Astrocyte of the hippocampus (primary cell): ENCODE measurements at regions not wholly inside any gene's neighbourhood (a gene's known extent, or its start where the extent isn't known, plus 50 kb on each side); places are given as distances from the start of the nearest gene placed in this dataset.

Source experiments
- DNase-seq: peaks from one replicate; pipeline ENCODE4 v3.0.0; 2011; ENCODE audit warnings: low read depth, low spot score

- DNase-seq: peak; percentile 52
Measured at GRCh38 chr18:25648716-25649260, 296.8 kb upstream of the ZNF521 start.

GRCh38 chr18:25647404-25647803, 295.4 kb upstream of the ZNF521 start:
- no peak for DNase-seq

DNA sequence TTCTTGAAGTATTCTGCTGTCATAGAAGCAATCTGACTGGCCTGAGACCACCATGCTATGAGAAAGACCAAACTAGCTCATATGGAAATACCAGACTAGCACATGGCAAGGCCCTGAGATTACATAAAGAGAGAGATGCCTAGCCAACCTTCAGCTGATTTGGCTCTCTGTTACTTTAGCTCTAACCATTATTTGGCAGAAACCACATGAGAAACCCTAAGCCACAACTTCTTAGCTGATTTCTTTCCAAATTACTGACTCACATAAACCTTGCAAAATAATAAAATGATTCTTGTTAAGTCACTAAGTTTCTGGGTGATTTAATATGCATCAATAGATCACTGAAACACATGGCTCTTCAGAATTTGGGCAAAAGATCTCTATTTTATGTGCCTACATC, 295.0 kb upstream of the ZNF521 start:
- DNase-seq: peak; percentile 64

- DNase-seq: no peak
Measured at GRCh38 chr18:25639596-25639995, 287.6 kb upstream of the ZNF521 start.

DNA sequence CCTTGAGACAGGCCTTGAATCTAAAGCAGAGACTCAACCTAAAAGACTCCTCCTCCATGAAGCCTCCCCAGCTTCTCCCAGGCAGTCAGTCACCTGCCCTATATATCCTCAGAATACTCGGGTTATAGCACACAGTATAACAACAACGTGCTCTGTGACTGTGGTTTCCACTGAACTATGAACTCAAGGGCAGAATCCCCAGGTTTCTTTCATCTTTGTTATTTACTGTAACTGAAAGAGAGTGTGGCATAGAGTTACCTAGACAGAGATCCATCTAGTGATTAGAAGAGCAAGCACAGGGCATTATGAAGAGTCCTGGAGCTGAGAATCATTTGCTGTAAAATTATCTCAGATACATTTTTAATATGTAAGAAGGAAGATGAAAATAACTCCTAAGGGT, 281.6 kb upstream of the ZNF521 start:
- DNase-seq: no peak

DNA sequence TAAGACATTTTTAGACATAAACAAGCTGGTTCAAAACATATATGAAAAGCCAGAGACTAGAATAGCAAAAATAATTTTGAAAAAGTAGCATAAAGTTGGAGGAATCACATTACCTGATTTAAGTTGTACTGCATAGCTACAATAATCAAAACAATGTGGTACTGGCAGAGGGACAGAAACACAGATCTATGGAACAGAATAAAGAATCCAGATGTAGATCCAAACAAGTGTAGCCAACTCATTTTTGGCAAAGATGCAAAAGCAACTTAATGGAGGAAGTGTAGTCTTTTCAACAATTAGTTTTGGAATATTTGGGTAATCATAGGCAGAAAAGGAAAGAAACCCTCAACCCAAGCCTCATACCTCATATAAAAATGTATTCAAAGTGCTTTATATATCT, 278.7 kb upstream of the ZNF521 start:
- DNase-seq: no peak

- DNase-seq: no peak
Measured at GRCh38 chr18:25621682-25622081, 269.7 kb upstream of the ZNF521 start.

DNA sequence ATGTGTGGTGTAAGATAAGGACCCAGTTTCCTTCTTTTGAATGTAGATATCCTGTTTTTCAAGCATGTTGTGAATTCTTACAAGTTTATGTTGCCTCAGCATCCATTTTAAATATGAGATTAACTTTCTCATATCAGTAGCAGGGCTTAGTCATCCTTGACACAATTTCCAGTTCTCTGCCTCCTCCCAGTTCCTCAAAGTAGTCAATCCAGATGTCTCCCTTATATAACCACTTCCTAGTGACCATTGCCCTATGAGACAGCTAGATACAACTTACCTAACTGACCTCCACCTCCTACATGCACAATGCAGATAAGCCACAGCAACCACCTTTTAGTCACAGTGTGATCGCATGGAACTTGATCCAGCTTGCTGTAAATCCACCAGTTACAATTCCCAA, 269.2 kb upstream of the ZNF521 start:
- DNase-seq: no peak

DNA sequence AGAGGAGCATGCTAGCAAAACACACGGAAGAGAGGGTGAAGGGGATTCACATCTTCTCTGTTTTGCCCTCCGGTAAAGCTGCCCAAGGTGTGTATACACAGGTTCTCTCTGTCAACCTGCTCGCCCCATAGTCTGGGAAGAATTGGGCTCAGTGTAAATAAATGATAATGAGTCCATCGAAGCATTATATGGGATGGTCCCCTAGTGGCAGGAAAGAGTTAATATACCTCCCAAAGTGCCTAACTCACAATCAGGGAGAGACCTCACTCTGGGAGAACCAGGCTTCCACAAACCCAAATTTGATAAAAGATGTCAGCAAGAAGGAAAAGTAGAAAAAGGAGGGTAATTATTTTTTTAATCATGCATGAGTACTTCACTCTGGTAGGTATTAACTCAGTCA, 262.2 kb upstream of the ZNF521 start:
- DNase-seq: no peak

DNA sequence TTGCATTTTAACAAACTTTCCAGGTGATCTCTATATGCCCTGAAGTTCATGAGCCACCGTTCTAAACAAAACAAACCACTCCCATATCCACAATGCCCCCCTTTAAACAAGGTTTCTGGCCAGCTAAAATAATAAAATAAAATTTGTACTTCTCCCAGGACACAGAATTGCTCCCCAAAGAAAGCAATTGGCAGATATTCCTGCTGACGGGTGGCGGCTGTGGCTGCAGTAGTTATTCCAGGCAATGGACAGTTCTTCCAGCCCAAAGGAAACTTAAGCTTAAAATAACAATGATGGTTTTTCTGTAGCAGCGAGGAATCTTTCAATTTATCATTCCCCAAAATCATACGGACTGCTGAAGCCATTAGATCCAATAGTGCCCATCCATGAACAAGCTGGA, 260.5 kb upstream of the ZNF521 start:
- DNase-seq: no peak

DNA sequence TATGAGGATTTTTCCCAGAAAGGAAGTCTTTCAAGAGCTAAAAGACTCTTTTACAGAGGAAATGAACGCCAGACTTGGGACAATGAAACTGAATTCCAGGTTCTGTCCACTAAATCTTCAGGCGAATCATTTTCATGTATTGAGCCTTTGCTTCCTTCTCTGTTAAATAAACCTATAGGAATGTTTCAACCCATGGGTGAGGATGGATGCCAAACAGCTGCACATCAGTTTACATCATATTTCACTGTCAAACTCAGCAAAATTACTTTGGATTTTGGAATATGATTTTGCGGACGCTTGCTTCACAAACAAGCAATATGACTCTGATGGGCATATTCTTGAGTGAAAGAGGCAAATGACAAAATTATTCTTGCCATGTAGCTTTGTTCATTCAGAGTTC, 256.1 kb upstream of the ZNF521 start:
- DNase-seq: no peak

GRCh38 chr18:25604894-25605597, 253.1 kb upstream of the ZNF521 start:
- DNase-seq: no peak

DNA sequence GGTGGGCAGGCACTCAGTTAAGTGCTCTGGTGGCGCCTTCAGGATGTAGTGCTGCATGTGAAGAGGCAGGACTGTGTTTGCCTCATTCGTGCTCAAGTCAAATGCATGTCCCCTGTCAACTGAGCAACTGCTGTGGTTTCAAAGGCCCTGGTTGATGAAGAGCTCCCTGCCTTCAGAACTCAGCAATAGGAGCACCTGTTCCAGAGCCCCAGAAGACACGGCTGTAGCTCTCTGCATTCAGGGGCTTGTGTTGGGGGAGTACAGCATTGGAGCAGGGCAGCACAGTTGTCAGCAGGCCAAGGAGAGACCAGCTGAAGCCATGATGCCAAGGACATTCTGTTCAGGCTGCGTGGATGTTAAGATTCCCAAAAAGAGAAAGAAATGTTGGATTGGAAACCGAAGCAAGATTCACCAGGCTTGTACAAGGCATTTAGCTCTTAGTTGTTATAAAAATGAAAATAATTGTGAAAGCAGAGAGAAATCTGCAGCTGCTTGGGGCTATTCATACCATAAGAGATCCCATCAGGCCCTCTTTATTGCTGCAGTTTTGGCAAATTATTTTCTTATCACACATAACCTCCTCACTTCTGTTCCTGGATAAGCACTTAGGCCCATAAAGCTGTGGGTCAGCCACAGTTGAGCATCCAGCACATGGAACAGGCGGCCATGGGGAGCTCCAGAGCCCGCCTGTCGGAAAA, 252.4 kb upstream of the ZNF521 start:
- DNase-seq: no peak

GRCh38 chr18:25599443-25599842, 247.5 kb upstream of the ZNF521 start:
- no peak for DNase-seq

GRCh38 chr18:25597476-25597875, 245.5 kb upstream of the ZNF521 start:
- no peak for DNase-seq

DNA sequence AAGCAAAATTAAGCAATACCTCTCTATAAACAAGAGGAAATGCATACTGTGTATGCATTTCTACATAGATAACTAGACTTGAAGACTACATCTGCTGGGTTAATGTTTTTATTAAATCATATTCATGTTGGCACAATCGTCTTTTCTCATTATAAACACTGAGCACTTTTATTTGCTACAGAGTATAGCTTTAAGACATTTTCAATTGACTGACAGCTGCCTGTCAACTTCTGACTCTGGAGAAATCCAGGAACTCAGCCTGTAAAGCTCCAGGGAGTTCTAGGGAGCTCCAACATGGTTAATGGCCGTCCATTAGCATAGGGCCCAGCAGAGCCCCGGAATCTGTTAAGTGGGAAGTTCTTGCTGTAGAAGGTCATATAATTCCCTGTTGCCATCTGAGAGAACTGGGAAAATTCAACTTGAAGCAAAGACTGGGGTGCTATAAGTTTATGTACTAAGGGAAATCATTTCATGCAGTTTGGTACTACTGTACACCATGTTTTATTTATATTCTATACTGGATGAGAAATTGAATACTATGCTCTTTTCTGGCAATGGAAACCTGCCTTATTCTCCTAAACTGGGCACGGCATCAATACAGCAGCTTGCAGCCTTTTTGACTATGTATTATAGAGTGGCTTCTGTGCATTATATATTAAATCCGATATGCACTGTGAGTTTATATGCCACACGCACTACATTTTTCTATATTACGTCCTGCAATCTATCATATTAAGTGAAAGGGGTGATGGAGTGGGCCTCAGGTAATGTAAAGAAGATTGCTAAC, 243.5 kb upstream of the ZNF521 start:
- DNase-seq: no peak

DNA sequence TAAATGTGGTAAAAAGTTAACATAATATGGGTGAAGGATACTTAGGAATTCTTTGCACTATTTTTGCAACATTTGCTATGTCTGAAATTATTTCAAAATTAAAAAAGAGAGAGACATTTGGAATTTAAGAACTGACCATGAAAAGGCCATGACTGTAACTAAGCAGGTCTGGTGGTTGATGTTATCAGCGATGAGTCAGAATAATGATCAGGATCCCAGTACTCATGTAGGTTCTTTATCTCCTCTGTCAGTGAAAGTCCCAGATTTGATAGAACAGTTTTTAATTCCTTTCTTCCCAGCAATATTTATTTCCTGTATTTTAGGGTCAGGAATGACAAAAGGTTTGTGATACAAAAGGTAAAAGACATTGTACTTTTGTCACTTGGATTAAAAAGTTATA, 242.4 kb upstream of the ZNF521 start:
- peak; percentile 10 for DNase-seq

GRCh38 chr18:25592804-25593360, 240.9 kb upstream of the ZNF521 start:
- no peak for DNase-seq

- no peak for DNase-seq
Measured at GRCh38 chr18:25590456-25590855, 238.5 kb upstream of the ZNF521 start.

DNA sequence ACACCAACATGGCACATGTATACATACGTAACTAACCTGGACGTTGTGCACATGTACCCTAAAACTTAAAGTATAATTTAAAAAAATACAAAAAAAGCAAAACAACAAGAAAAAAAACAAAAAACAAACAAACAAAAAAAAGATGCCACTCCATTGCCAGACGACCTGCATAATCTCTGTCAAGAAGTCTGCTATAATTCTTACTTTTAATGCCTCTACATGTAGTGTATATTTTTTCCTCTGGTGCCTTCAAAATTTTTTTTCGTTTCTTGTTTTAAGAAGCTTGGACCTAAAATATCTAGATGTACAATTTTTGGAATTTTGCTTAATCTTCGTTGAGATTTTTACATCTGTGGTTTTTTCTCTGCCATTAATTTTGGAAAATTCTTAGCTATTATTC, 235.6 kb upstream of the ZNF521 start:
- no peak for DNase-seq

DNA sequence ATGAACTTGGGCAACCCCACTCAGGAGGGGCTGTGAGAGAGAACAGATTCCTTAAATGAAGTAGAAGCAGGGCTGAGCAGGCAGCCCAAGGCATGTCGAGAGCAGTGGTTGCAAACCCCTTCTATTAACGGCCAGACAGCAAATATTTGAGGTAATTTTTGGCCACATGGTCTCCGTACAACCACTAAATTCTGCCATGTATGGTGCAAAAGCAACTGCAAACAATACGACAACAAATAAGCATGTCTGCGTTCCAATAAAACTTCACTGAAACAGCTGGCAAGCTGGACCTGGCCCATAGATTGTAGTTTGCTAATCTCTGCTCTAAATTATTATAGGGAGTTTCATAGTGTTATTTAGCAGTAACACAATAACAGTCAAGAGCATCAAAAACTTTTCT, 217.0 kb upstream of the ZNF521 start:
- DNase-seq: no peak
